Type B pancreatic cell (in vitro differentiated cells): ENCODE measurements at regions not wholly inside any gene's neighbourhood (a gene's known extent, or its start where the extent isn't known, plus 50 kb on each side); places are given as distances from the start of the nearest gene placed in this dataset.

Experiments
- DNase-seq: peaks from one replicate; pipeline ENCODE4 v3.0.0; 2021; ENCODE audit warnings: mixed read lengths; ENCODE audit not compliant: unreplicated experiment; ENCODE audit errors: extremely low spot score
- H3K27ac Mint-ChIP-seq: 2 replicates; pipeline ENCODE4 v1.8.0; 2021; ENCODE audit warnings: mild to moderate bottlenecking, mixed read lengths
- H3K27me3 Mint-ChIP-seq: 2 replicates; pipeline ENCODE4 v1.8.0; 2021; ENCODE audit warnings: mixed read lengths
- H3K36me3 Mint-ChIP-seq: 2 replicates; pipeline ENCODE4 v1.8.0; 2021; ENCODE audit warnings: mixed read lengths
- H3K4me1 Mint-ChIP-seq: one replicate; pipeline ENCODE4 v1.8.0; 2021; ENCODE audit warnings: mixed read lengths; ENCODE audit not compliant: unreplicated experiment
- H3K4me3 Mint-ChIP-seq: 2 replicates; pipeline ENCODE4 v1.8.0; 2021; ENCODE audit warnings: mild to moderate bottlenecking, mixed read lengths
- H3K9me3 Mint-ChIP-seq: 2 replicates; pipeline ENCODE4 v1.8.0; 2021; ENCODE audit warnings: mixed read lengths
- CTCF ChIP-seq: fragments of 200-600 bp; sonication (generic); conservative IDR thresholded peaks from 2 replicates; pipeline ENCODE4 v1.5.0; 2021; ENCODE audit warnings: antibody characterized with exemption, mild to moderate bottlenecking

- no peak for DNase-seq
- Mint-ChIP-seq H3K27me3 (no peaks in the 10 kb centered on the region), H3K4me1 (peaks cover 4% of the 10 kb centered on the region), H3K36me3 (no peaks in the 10 kb centered on the region), H3K9me3 (no peaks in the 10 kb centered on the region), H3K4me3 (no peak overlapping the region), H3K27ac (no peak overlapping the region)
- TF ChIP-seq CTCF: no peak
These were observed 213.5 kb upstream of the NRIP1 start for GRCh38 chr21:15278279-15278678.

- Mint-ChIP-seq H3K36me3 (no peaks in the 10 kb centered on the region), H3K27me3 (no peaks in the 10 kb centered on the region), H3K27ac (no peak overlapping the region), H3K4me1 (peaks cover 4% of the 10 kb centered on the region), H3K4me3 (no peak overlapping the region), H3K9me3 (no peaks in the 10 kb centered on the region)
- no peak for DNase-seq
- no peak for TF ChIP-seq CTCF
These were observed 214.1 kb upstream of the NRIP1 start for GRCh38 chr21:15278851-15279250.

- TF ChIP-seq CTCF: no peak
- Mint-ChIP-seq H3K36me3 (no peaks in the 10 kb centered on the region), H3K4me1 (peaks cover 4% of the 10 kb centered on the region), H3K27ac (no peak overlapping the region), H3K27me3 (no peaks in the 10 kb centered on the region), H3K9me3 (peaks cover 3% of the 10 kb centered on the region), H3K4me3 (no peak overlapping the region)
- DNase-seq: no peak
These were observed 214.7 kb upstream of the NRIP1 start for GRCh38 chr21:15279482-15279881.

GRCh38 chr21:15281714-15282113, 216.9 kb upstream of the NRIP1 start:
- DNase-seq: no peak
- Mint-ChIP-seq H3K4me3 (no peak overlapping the region), H3K27me3 (no peaks in the 10 kb centered on the region), H3K4me1 (peaks cover 4% of the 10 kb centered on the region), H3K36me3 (no peaks in the 10 kb centered on the region), H3K27ac (no peak overlapping the region), H3K9me3 (peaks cover 3% of the 10 kb centered on the region)
- no peak for TF ChIP-seq CTCF

- Mint-ChIP-seq H3K27me3 (no peaks in the 10 kb centered on the region), H3K36me3 (no peaks in the 10 kb centered on the region)
These were observed 217.9 kb upstream of the NRIP1 start for GRCh38 chr21:15282665-15283064.

More at GRCh38 chr21:15282665-15283064, 217.9 kb upstream of the NRIP1 start:
- no peak for TF ChIP-seq CTCF
- Mint-ChIP-seq H3K9me3 (peaks cover 7% of the 10 kb centered on the region), H3K4me3 (no peak overlapping the region), H3K4me1 (no peaks in the 10 kb centered on the region), H3K27ac (no peak overlapping the region)
- no peak for DNase-seq
